ENCODE measurements at regions not wholly inside any gene's neighbourhood (a gene's known extent, or its start where the extent isn't known, plus 50 kb on each side); places are given as distances from the start of the nearest gene placed in this dataset.

- no peak for TF ChIP-seq EZH2phosphoT487 (conservative IDR thresholded peaks at IDR 0.05; ENCODE audit: low read length)
- TF ChIP-seq, protein P1, sequence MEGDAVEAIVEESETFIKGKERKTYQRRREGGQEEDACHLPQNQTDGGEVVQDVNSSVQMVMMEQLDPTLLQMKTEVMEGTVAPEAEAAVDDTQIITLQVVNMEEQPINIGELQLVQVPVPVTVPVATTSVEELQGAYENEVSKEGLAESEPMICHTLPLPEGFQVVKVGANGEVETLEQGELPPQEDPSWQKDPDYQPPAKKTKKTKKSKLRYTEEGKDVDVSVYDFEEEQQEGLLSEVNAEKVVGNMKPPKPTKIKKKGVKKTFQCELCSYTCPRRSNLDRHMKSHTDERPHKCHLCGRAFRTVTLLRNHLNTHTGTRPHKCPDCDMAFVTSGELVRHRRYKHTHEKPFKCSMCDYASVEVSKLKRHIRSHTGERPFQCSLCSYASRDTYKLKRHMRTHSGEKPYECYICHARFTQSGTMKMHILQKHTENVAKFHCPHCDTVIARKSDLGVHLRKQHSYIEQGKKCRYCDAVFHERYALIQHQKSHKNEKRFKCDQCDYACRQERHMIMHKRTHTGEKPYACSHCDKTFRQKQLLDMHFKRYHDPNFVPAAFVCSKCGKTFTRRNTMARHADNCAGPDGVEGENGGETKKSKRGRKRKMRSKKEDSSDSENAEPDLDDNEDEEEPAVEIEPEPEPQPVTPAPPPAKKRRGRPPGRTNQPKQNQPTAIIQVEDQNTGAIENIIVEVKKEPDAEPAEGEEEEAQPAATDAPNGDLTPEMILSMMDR (IDR thresholded peaks at IDR 0.05; ENCODE audit: insufficient read depth, low read length, poor library complexity, severe bottlenecking): no peak
Measured at GRCh38 chrX:9345957-9346356, 118.9 kb upstream of the TBL1X start.

All from SU-DHL-6 (cell line).